Activated T-cell treated with anti-CD3 and anti-CD28 coated beads, Interleukin-2, amount 50 U/mL, for 48 hours (primary cell): ENCODE measurements at regions not wholly inside any gene's neighbourhood (a gene's known extent, or its start where the extent isn't known, plus 50 kb on each side); places are given as distances from the start of the nearest gene placed in this dataset.
"Not testable (repeated sequence)": the region's sequence is repeated elsewhere in the genome, so short reads cannot be mapped to it uniquely, and the experiment has no call there.

ENCODE experiments used
- DNase-seq, 2 experiments: peaks; one replicate each; pipeline ENCODE4 v3.0.0-alpha.2; 2020

- DNase-seq: no peak
These were observed 1387.6 kb downstream of the STIM2 start for GRCh38 chr4:28248269-28248668.

- DNase-seq: no peak
These were observed 1390.0 kb downstream of the STIM2 start for GRCh38 chr4:28250646-28251045.

- no peak for DNase-seq
These were observed 1391.2 kb downstream of the STIM2 start for GRCh38 chr4:28251831-28252230.

DNA sequence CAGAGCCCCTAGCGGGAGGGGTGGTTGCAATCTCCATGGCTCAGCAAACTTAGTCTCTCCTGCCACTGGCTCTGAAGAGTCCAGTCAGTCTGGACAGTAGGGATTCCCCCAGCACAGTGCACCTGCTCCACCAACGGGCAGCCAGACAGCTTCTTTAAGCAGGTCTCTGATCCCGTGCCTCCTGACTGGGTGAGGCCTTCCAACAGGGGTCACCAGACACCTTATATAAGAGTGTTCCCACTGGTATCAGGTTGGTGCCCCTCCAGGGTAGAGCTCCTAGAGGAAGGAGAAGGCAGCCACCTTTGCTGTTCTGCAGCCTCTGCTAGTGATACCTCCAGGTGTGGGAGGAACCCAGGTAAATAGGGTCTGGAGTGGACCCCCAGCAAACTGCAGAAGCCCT lies 1393.4 kb downstream of the STIM2 start:
- DNase-seq: no peak

GRCh38 chr4:28256295-28256694 lies 1395.7 kb downstream of the STIM2 start:
- DNase-seq: no peak

GRCh38 chr4:28259951-28260350 lies 1399.3 kb downstream of the STIM2 start:
- DNase-seq: no peak

DNA sequence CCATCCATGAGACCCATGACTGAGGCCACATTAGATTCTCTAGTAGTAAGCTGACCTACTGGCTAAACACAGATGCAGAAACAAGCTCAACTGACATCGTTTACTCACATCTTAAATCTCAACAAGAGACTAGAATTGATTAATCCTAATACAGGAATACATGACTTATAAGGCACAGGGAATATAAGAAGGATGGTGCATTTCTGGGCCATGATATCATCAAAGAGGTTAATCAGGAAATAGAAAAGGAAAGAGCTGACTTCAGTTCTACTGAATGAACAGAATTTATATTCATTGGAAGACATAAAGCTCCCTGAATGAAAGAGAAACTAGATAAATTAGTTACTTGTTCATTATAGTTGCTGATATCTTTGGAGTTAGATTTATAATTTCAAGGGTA lies 1406.5 kb downstream of the STIM2 start:
- no peak for DNase-seq

GRCh38 chr4:28269426-28269825 lies 1408.8 kb downstream of the STIM2 start:
- no peak for DNase-seq

- DNase-seq: no peak
These were observed 1417.3 kb downstream of the STIM2 start for GRCh38 chr4:28277931-28278330.

- no peak for DNase-seq
These were observed 1418.0 kb downstream of the STIM2 start for GRCh38 chr4:28278676-28279075.

DNA sequence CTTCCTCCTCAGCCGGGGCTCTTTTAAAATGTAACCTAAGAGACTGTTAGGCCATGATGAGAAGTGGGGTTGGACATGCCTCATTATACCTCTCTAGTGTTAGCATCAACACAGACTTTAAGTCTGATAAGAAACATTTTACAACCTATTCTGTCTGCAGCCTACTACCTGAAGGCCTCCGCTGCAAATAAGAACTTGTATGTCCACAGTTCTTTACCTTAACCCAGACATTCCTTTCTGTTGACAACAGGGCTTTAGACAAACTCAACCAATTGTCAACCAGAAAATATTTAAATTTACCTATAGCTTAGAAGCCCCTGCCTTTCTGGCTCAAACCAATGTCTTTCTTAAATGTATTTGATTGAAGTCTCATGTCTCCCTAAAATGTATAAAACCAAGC lies 1418.6 kb downstream of the STIM2 start:
- no peak for DNase-seq

DNA sequence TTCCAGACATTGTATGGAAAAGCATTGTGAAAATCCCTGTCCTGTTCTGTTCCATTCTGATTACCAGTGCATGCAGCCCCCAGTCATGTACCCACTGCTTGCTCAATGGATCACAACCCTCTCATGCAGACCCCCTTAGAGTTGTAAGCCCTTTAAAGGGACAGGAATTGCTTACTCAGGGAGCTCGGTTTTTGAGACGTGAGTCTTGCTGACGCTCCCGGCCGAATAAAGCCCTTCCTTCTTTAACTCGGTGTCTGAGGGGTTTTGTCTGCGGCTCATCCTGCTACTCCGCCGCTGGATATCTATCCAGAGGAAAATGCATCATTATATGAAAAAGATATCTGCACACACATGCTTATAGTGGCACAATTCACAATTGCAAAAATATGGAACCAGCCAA lies 1425.6 kb downstream of the STIM2 start:
- not testable (repeated sequence) for DNase-seq

DNA sequence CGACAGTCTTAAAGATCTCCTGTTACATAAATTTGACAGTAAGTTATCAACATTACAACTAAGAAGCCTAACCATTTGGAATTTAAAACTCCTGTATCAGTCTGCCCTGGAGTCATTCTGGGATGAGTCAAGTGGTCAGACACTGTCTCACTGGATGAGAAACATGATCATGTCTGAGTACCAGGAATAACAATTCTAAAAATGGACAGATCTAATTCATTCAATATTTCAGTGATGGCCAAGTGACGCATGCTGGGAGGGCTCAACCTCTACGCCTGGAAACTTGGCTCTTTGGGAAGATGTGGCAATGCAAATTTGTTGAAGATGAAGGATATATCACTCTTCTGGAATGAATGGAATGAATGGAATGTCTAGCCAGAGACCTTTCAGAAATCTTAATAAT lies 1427.2 kb downstream of the STIM2 start:
- DNase-seq: no peak

- DNase-seq: no peak
These were observed 1435.6 kb downstream of the STIM2 start for GRCh38 chr4:28296239-28296638.

DNA sequence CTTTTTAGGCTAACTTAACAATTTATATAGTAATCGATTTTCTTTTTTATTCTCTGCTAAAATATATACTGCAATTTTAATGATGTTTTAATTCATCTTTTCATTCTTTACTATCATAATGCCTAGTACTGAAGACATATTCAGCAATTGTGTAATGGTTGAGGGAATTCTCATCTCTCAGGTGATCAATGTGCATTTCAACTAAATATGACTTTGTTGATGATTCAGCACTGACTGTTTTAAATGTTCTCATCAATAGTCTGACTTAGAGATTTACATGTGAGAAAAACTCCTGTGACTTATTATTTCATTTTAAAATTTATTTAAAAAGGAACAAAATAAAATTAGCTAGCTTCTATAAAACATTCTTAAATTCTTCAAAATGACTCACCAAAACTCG lies 1450.3 kb downstream of the STIM2 start:
- no peak for DNase-seq

DNA sequence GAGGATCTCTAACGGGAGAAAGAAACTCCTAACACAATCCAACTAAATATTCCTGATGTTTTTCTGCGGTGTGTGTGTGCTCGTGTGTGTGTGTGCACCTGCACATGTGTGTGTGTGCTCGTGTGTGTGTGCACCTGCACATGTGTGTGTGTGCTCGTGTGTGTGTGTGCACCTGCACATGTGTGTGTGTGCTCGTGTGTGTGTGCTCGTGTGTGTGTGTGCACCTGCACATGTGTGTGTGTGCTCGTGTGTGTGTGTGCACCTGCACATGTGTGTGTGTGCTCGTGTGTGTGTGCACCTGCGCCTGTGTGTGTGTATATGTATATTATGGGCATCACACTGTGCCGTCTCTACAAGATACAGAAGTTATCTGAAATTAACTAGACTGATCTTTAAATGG lies 1451.9 kb downstream of the STIM2 start:
- not testable (repeated sequence) for DNase-seq

GRCh38 chr4:28313729-28314713 lies 1453.4 kb downstream of the STIM2 start:
- DNase-seq: no peak

- DNase-seq: no peak
These were observed 1456.6 kb downstream of the STIM2 start for GRCh38 chr4:28317221-28317620.

- DNase-seq: no peak
These were observed 1473.6 kb downstream of the STIM2 start for GRCh38 chr4:28334249-28334648.

GRCh38 chr4:28341784-28342183 lies 1481.1 kb downstream of the STIM2 start:
- DNase-seq: no peak

- DNase-seq: no peak
These were observed 1489.8 kb downstream of the STIM2 start for GRCh38 chr4:28350485-28350884.

- DNase-seq: no peak
These were observed 1490.5 kb downstream of the STIM2 start for GRCh38 chr4:28351102-28351501.

- DNase-seq: no peak
These were observed 1491.2 kb downstream of the STIM2 start for GRCh38 chr4:28351826-28352225.

- no peak for DNase-seq
These were observed 1494.4 kb downstream of the STIM2 start for GRCh38 chr4:28354880-28355656.
